HepG2 (cell line): ENCODE measurements at regions not wholly inside any gene's neighbourhood (a gene's known extent, or its start where the extent isn't known, plus 50 kb on each side); places are given as distances from the start of the nearest gene placed in this dataset.

Source experiments
- ATAC-seq: fragments of 200-7000 bp; cut with Tn5 transposase; 3 replicates; pipeline ENCODE4 v1.9.1; 2020; ENCODE audit warnings: mild to moderate bottlenecking, moderate library complexity
- BruUV-seq: library from RNA; stranded (reverse); fragments of 400-500 nt; replicated peaks from 2 replicates; lab custom pipeline; 2021; lab: Mats Ljungman, UMichigan
- CTCF ChIA-PET: fragments of 300-600 bp; formaldehyde crosslinking; extraction: SDS; loops from one replicate; lab custom pipeline; 2021; ENCODE audit warnings: low total read pairs, inconsistent platforms, low intra/inter-chr PET ratio; lab: Yijun Ruan, JAX
- POLR2A ChIA-PET: fragments of 350-600 bp; sonication (Branson Sonifier 250); formaldehyde crosslinking; loops from one replicate; lab custom pipeline; 2020; ENCODE audit warnings: antibody characterized with exemption, inconsistent platforms; lab: Yijun Ruan, JAX
- DNase-seq: peaks from one replicate; pipeline ENCODE4 v3.0.0-alpha.2; 2015; ENCODE audit warnings: low spot score
- FAIRE-seq: peaks from 3 replicates; lab custom pipeline; 2011; peaks lifted over from hg19 to GRCh38; lab: Jason Lieb, UNC
- H2AFZ ChIP-seq: one replicate; pipeline ENCODE4 v1.6.1; 2011; ENCODE audit warnings: low read length, inconsistent platforms
- H3K27ac ChIP-seq: fragments of 300-600 bp; 3 replicates; pipeline ENCODE4 v1.8.0; 2011; ENCODE audit warnings: mixed run types, mild to moderate bottlenecking, mixed read lengths, low read length, inconsistent platforms; ENCODE audit not compliant: insufficient read depth; ENCODE audit errors: extremely low read length
- H3K27me3 ChIP-seq, 2 experiments: fragments of 200-600 bp in 1 of 2; 2 replicates in 1 of 2; 3 replicates in 1 of 2; pipeline versions ENCODE4 v1.6.0 to v1.8.0; 2011; ENCODE audit warnings: low read length in 2 of 2, mild to moderate bottlenecking in 2 of 2, moderate library complexity in 2 of 2, inconsistent platforms in 1 of 2; ENCODE audit not compliant: insufficient read depth in 2 of 2, control insufficient read depth in 1 of 2
- H3K36me3 ChIP-seq, 2 experiments: fragments of 200-600 bp in 1 of 2; replicated peaks in 1 of 2; 2 replicates in 1 of 2; 3 replicates in 1 of 2; pipeline versions ENCODE4 v1.5.1 to v1.8.0; 2011; ENCODE audit warnings: low read length in 2 of 2, inconsistent platforms in 1 of 2; ENCODE audit not compliant: insufficient read depth in 2 of 2, control insufficient read depth in 1 of 2
- H3K4me1 ChIP-seq: 2 replicates; pipeline ENCODE4 v1.5.1; 2012; ENCODE audit warnings: low read length, inconsistent platforms; ENCODE audit not compliant: insufficient read depth
- H3K4me2 ChIP-seq: 2 replicates; pipeline ENCODE4 v1.6.0; 2011; ENCODE audit warnings: low read depth, low read length, inconsistent platforms
- H3K4me3 ChIP-seq, 3 experiments: fragments of 200-600 bp in 1 of 3; sonication (generic), shearing (Covaris generic) in 1 of 3; replicated peaks in 1 of 3; 2 replicates each; pipeline ENCODE4 v1.5.1; 2011 to 2016; ENCODE audit warnings: low read length in 3 of 3, inconsistent platforms in 2 of 3, low read depth in 2 of 3, mild to moderate bottlenecking in 2 of 3, control low read depth in 1 of 3, mixed read lengths in 1 of 3; ENCODE audit not compliant: insufficient read depth in 1 of 3
- H3K79me2 ChIP-seq: one replicate; pipeline ENCODE4 v1.6.1; 2011; ENCODE audit warnings: low read length, inconsistent platforms; ENCODE audit not compliant: insufficient read depth
- H3K9ac ChIP-seq: 2 replicates; pipeline ENCODE4 v1.6.0; 2011; ENCODE audit warnings: mild to moderate bottlenecking, low read depth, low read length, inconsistent platforms; ENCODE audit not compliant: insufficient read depth
- H3K9me3 ChIP-seq: 2 replicates; pipeline ENCODE4 v1.5.1; 2012; ENCODE audit warnings: mild to moderate bottlenecking, low read length
- H4K20me1 ChIP-seq: 2 replicates; pipeline ENCODE4 v1.6.0; 2011; ENCODE audit warnings: inconsistent platforms, mild to moderate bottlenecking, low read length, moderate library complexity; ENCODE audit not compliant: insufficient read depth
- HNF4A ChIP-seq: sonication (generic); formaldehyde crosslinking; IDR thresholded peaks from 2 replicates; pipeline ENCODE4 v1.4.0; 2020; ENCODE audit warnings: missing genetic modification reagents
- KLF6 ChIP-seq: IDR thresholded peaks from 2 replicates; pipeline ENCODE4 v1.8.0; 2016; ENCODE audit warnings: missing biosample characterization, missing genetic modification reagents
- TBP ChIP-seq: sonication (generic); formaldehyde crosslinking; IDR thresholded peaks from 2 replicates; pipeline ENCODE4 v1.5.0; 2020; ENCODE audit warnings: missing genetic modification reagents
- TEAD3 ChIP-seq: optimal IDR thresholded peaks from 2 replicates; pipeline ENCODE3; 2016; ENCODE audit warnings: borderline replicate concordance
- ZNF484 ChIP-seq: sonication (generic); formaldehyde crosslinking; IDR thresholded peaks from 2 replicates; pipeline ENCODE4 v1.5.1; 2020; ENCODE audit warnings: mild to moderate bottlenecking, low read depth, missing genetic modification reagents, borderline replicate concordance
- ZNF850 ChIP-seq: sonication (generic); formaldehyde crosslinking; conservative IDR thresholded peaks from 2 replicates; pipeline ENCODE4 v1.9.0; 2021; ENCODE audit warnings: mild to moderate bottlenecking, missing genetic modification reagents
- WGBS: methylation state at CpG from one replicate; pipeline ENCODE4 v1.1.6; 2017; ENCODE audit warnings: low lambda C conversion rate; 5-methylcytosine and 5-hydroxymethylcytosine counted together
- in situ Hi-C: cut with HindIII; loops from 2 replicates; pipeline ENCODE4 v1.10.0; 2017; ENCODE audit warnings: low pct_unique_long_range_greater_than_20kb; ENCODE audit not compliant: extremely low pct_ligation_motif_present
- intact Hi-C: fragments of 100-400 bp; cut with micrococcal nuclease; formaldehyde crosslinking; loops from one replicate; pipeline ENCODE4 v1.10.0; 2022; ENCODE audit not compliant: unreplicated experiment
- TF ChIP-seq, protein P1 (sequence below): sonication (generic); formaldehyde crosslinking; IDR thresholded peaks from 2 replicates; pipeline ENCODE4 v1.5.1; 2020; ENCODE audit warnings: missing genetic modification reagents, mild to moderate bottlenecking, borderline replicate concordance
- TF ChIP-seq, protein P2 (sequence below): fragments of 450-650 bp; IDR thresholded peaks from 2 replicates; pipeline ENCODE4 v1.6.1; 2016

DNA sequence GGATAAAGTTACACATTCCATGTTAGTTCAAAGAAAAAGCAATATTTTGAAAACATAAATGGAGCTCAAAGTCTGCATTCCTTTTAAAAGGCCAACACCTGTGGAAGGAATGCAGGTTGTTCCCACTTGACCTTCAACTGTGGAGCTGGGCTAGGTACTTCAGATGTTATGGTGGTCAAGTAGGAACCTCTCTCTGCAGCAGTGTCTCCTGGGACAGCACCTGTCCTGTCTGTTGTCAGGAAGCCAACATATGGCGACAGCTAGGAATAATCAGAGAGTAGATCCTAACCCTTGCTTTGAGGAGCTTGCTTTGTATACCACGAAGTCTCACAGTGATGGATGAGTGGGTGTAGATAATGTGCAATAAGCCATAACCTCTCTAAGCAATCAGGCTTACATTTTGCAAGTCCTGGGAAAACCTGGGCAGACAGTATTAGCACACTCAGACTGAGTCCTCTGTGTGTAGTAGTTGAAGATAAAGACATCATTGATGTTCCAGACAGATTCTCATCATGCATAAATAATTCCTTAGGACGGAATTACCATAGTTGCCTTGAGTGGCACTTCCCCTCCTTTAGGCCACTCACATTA is 347.5 kb downstream of the PRL start:
- Histone ChIP-seq H4K20me1 (no peaks in the 10 kb centered on the region), H3K79me2 (no peaks in the 10 kb centered on the region), H3K27ac (no peak overlapping the region), H3K9ac (no peak overlapping the region), H3K9me3 (no peaks in the 10 kb centered on the region), H2AFZ (no peak overlapping the region), H3K4me1 (peaks cover 33% of the 10 kb centered on the region), H3K4me3 (no peak overlapping the region), H3K4me2 (no peak overlapping the region), H3K27me3 (no peaks in the 10 kb centered on the region), H3K36me3 (no peaks in the 10 kb centered on the region)
- 7% methylated on average over 3 of the region's 3 CpGs for WGBS
- CTCF ChIA-PET, result no interaction called here
- TF ChIP-seq, protein P1, sequence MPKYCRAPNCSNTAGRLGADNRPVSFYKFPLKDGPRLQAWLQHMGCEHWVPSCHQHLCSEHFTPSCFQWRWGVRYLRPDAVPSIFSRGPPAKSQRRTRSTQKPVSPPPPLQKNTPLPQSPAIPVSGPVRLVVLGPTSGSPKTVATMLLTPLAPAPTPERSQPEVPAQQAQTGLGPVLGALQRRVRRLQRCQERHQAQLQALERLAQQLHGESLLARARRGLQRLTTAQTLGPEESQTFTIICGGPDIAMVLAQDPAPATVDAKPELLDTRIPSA (CRISPR knock-in tag), result no peak
- TF ChIP-seq HNF4A, result peak; percentile 20; the same call in 1 of the 2 replicates
- TF ChIP-seq ZNF484 (CRISPR knock-in tag), result no peak
- peak; percentile 19 for TF ChIP-seq TEAD3
- BruUV-seq, result no TSS peak
- POLR2A ChIA-PET, result no interaction called here
- FAIRE-seq, result peak; percentile 46
- in situ Hi-C loops, result loop anchor here (25.0 kb wide), 1 partner anchor 1062 kb away; no protein-coding TSS in a partner anchor
- ATAC-seq, result peak; percentile 56
- peak; percentile 12 for DNase-seq
- intact Hi-C loops, result no loop called here

DNA sequence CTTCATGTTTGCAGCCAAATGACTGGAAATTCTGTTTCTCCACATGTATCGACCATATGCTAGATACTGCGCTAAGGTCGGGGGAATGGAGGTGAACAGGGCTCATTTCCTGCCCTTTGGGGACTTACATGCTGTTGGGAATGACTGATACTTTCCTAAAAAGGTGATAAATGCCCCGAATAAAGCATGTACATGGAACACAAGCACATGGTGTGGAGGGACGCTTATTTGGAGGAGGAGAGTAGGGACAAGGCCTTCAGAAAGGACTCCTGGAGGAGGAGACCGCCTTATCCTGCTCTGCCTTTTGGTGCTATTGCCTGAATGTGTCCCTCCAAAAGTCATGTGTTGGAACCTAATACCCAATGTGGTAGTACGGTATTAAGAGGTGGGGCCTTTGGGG is 344.5 kb downstream of the PRL start:
- Histone ChIP-seq H3K9me3 (no peaks in the 10 kb centered on the region), H3K79me2 (no peaks in the 10 kb centered on the region), H3K4me3 (no peak overlapping the region), H2AFZ (no peak overlapping the region), H3K4me2 (no peak overlapping the region), H3K27ac (no peak overlapping the region), H3K36me3 (no peaks in the 10 kb centered on the region), H3K4me1 (peaks cover 33% of the 10 kb centered on the region), H3K9ac (no peak overlapping the region), H3K27me3 (no peaks in the 10 kb centered on the region), H4K20me1 (no peaks in the 10 kb centered on the region)
- no peak for DNase-seq
- no TSS peak for BruUV-seq
- no peak for ATAC-seq
- POLR2A ChIA-PET, result no interaction called here
- in situ Hi-C loops, result no loop called here
- TF ChIP-seq, protein P2, sequence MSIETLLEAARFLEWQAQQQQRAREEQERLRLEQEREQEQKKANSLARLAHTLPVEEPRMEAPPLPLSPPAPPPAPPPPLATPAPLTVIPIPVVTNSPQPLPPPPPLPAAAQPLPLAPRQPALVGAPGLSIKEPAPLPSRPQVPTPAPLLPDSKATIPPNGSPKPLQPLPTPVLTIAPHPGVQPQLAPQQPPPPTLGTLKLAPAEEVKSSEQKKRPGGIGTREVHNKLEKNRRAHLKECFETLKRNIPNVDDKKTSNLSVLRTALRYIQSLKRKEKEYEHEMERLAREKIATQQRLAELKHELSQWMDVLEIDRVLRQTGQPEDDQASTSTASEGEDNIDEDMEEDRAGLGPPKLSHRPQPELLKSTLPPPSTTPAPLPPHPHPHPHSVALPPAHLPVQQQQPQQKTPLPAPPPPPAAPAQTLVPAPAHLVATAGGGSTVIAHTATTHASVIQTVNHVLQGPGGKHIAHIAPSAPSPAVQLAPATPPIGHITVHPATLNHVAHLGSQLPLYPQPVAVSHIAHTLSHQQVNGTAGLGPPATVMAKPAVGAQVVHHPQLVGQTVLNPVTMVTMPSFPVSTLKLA, result peak; percentile 95
- TF ChIP-seq TBP (CRISPR knock-in tag), result no peak
- TF ChIP-seq ZNF850 (CRISPR knock-in tag), result no peak
- no peak for TF ChIP-seq KLF6 (CRISPR knock-in tag)
- CTCF ChIA-PET, result no interaction called here
- 73% methylated on average over 7 of the region's 7 CpGs for WGBS
- FAIRE-seq, result no peak
- intact Hi-C loops, result no loop called here
